ENCODE measurements at regions not wholly inside any gene's neighbourhood (a gene's known extent, or its start where the extent isn't known, plus 50 kb on each side); places are given as distances from the start of the nearest gene placed in this dataset.

- intact Hi-C loops (cut with DNase I): no loop called here
- no peak overlapping the region for H3K27ac ChIP-seq
- H3K36me3 ChIP-seq: no peaks in the 10 kb centered on the region
- H3K9me3 ChIP-seq: no peaks in the 10 kb centered on the region
- H3K4me1 ChIP-seq: peaks cover 20% of the 10 kb centered on the region
- no peaks in the 10 kb centered on the region for H3K27me3 ChIP-seq (ENCODE audit: low read depth)
- no peak for DNase-seq
- no peak for TF ChIP-seq CTCF (IDR thresholded peaks at IDR 0.05)
- H3K4me3 ChIP-seq: no peak overlapping the region
- ATAC-seq: no peak
Observed at GRCh38 chr6:21749754-21750153, 156.2 kb downstream of the SOX4 start.

- H3K27me3 ChIP-seq (ENCODE audit: low read depth): no peaks in the 10 kb centered on the region
- intact Hi-C loops (cut with DNase I): no loop called here
- H3K4me1 ChIP-seq: peaks cover 20% of the 10 kb centered on the region
- no peak overlapping the region for H3K27ac ChIP-seq
- DNase-seq (no peak), ATAC-seq (no peak)
- H3K36me3 ChIP-seq: no peaks in the 10 kb centered on the region
- H3K9me3 ChIP-seq: no peaks in the 10 kb centered on the region
- TF ChIP-seq CTCF (IDR thresholded peaks at IDR 0.05): no peak
- no peak overlapping the region for H3K4me3 ChIP-seq
Observed at GRCh38 chr6:21750575-21750974, 157.0 kb downstream of the SOX4 start.

GRCh38 chr6:21751608-21752007 is 158.1 kb downstream of the SOX4 start:
- TF ChIP-seq CTCF (IDR thresholded peaks at IDR 0.05): no peak
- intact Hi-C loops (cut with DNase I): no loop called here

GRCh38 chr6:21752054-21752811 is 158.7 kb downstream of the SOX4 start:
- H3K36me3 ChIP-seq: no peaks in the 10 kb centered on the region
- TF ChIP-seq CTCF (IDR thresholded peaks at IDR 0.05): no peak
- no peaks in the 10 kb centered on the region for H3K27me3 ChIP-seq (ENCODE audit: low read depth)
- ATAC-seq (no peak), DNase-seq (no peak)
- no peak overlapping the region for H3K27ac ChIP-seq
- H3K4me1 ChIP-seq: peaks cover 20% of the 10 kb centered on the region
- intact Hi-C loops (cut with DNase I): no loop called here
- H3K9me3 ChIP-seq: no peaks in the 10 kb centered on the region
- H3K4me3 ChIP-seq: no peak overlapping the region

More at GRCh38 chr6:21751608-21752007, 158.1 kb downstream of the SOX4 start:
- no peak for ATAC-seq
- H3K27me3 ChIP-seq (ENCODE audit: low read depth): no peaks in the 10 kb centered on the region
- no peak overlapping the region for H3K4me3 ChIP-seq
- no peak for DNase-seq
- H3K36me3 ChIP-seq: no peaks in the 10 kb centered on the region
- no peak overlapping the region for H3K27ac ChIP-seq
- H3K9me3 ChIP-seq: no peaks in the 10 kb centered on the region
- peaks cover 20% of the 10 kb centered on the region for H3K4me1 ChIP-seq

- no peak for TF ChIP-seq CTCF (IDR thresholded peaks at IDR 0.05)
- intact Hi-C loops (cut with DNase I): no loop called here
- ATAC-seq (peak; percentile 54 to 71), DNase-seq (no peak)
- Histone ChIP-seq H3K36me3 (no peaks in the 10 kb centered on the region), H3K4me1 (peaks cover 20% of the 10 kb centered on the region), H3K4me3 (no peak overlapping the region), H3K27me3 (ENCODE audit: low read depth) (no peaks in the 10 kb centered on the region), H3K27ac (peak overlapping the region; percentile 54), H3K9me3 (no peaks in the 10 kb centered on the region)
Observed at GRCh38 chr6:21753241-21754108, 159.9 kb downstream of the SOX4 start.

All from lower lobe of right lung (tissue), 2 donors.